Neural progenitor cell (in vitro differentiated cells): ENCODE measurements at regions not wholly inside any gene's neighbourhood (a gene's known extent, or its start where the extent isn't known, plus 50 kb on each side); places are given as distances from the start of the nearest gene placed in this dataset.

ENCODE experiments used
- DNase-seq: peaks from one replicate; pipeline ENCODE4 v3.0.0-alpha.2; 2016; ENCODE audit warnings: low spot score
- H2AFZ ChIP-seq: fragments of 200-600 bp; sonication (generic); replicated peaks from 2 replicates; pipeline ENCODE4 v1.6.1; 2016; ENCODE audit warnings: antibody characterized with exemption
- H3F3A ChIP-seq: fragments of 200-600 bp; sonication (generic); 2 replicates; pipeline ENCODE4 v1.6.1; 2016; ENCODE audit warnings: antibody characterized with exemption, low read depth
- H3K27ac ChIP-seq: fragments of 200-600 bp; sonication (generic); 2 replicates; pipeline ENCODE4 v1.5.1; 2016; ENCODE audit warnings: mild to moderate bottlenecking
- H3K27me3 ChIP-seq: fragments of 200-600 bp; sonication (generic); 2 replicates; pipeline ENCODE4 v1.6.1; 2016; ENCODE audit warnings: mild to moderate bottlenecking, moderate library complexity
- H3K36me3 ChIP-seq: fragments of 200-600 bp; sonication (generic); 2 replicates; pipeline ENCODE4 v1.5.1; 2016
- H3K4me1 ChIP-seq: fragments of 200-600 bp; sonication (generic); 2 replicates; pipeline ENCODE4 v1.6.1; 2016; ENCODE audit warnings: mixed run types
- H3K4me2 ChIP-seq: fragments of 200-600 bp; sonication (generic); 2 replicates; pipeline ENCODE4 v1.6.1; 2016
- H3K4me3 ChIP-seq: fragments of 200-600 bp; sonication (generic); 2 replicates; pipeline ENCODE4 v1.5.1; 2016
- H3K79me2 ChIP-seq: fragments of 200-600 bp; sonication (generic); 2 replicates; pipeline ENCODE4 v1.6.1; 2016; ENCODE audit warnings: low read depth
- H3K9ac ChIP-seq: fragments of 200-600 bp; sonication (generic); 2 replicates; pipeline ENCODE4 v1.6.1; 2016
- H3K9me3 ChIP-seq: fragments of 200-600 bp; sonication (generic); 2 replicates; pipeline ENCODE4 v1.5.1; 2016; ENCODE audit warnings: low read depth
- H4K20me1 ChIP-seq: fragments of 200-600 bp; sonication (generic); 2 replicates; pipeline ENCODE4 v1.6.1; 2016; ENCODE audit warnings: low read depth
- H3K27ac Mint-ChIP-seq: 3 replicates; pipeline ENCODE4 v1.8.0; 2021; ENCODE audit warnings: mixed read lengths
- H3K27me3 Mint-ChIP-seq: 2 replicates; pipeline ENCODE4 v1.8.0; 2022; ENCODE audit warnings: low read depth, mild to moderate bottlenecking, inconsistent platforms, moderate library complexity, mixed read lengths; ENCODE audit not compliant: insufficient read depth
- H3K36me3 Mint-ChIP-seq: 3 replicates; pipeline ENCODE4 v1.8.0; 2021; ENCODE audit warnings: mixed read lengths
- H3K4me1 Mint-ChIP-seq: 3 replicates; pipeline ENCODE4 v1.8.0; 2021; ENCODE audit warnings: mixed read lengths
- H3K4me3 Mint-ChIP-seq: 3 replicates; pipeline ENCODE4 v1.8.0; 2021; ENCODE audit warnings: mild to moderate bottlenecking, moderate library complexity, mixed read lengths
- H3K9me3 Mint-ChIP-seq: 3 replicates; pipeline ENCODE4 v1.8.0; 2020; ENCODE audit warnings: mixed read lengths
- CTCF ChIP-seq: fragments of 200-600 bp; sonication (generic); IDR thresholded peaks from 2 replicates; pipeline ENCODE4 v1.5.1; 2017; ENCODE audit warnings: antibody characterized with exemption, mild to moderate bottlenecking
- EZH2 ChIP-seq: fragments of 200-600 bp; sonication (generic); IDR thresholded peaks from 2 replicates; pipeline ENCODE4 v1.6.1; 2017; ENCODE audit warnings: antibody characterized with exemption, mild to moderate bottlenecking, moderate library complexity
- EZH2phosphoT487 ChIP-seq: fragments of 200-600 bp; sonication (generic); IDR thresholded peaks from 2 replicates; pipeline ENCODE4 v1.6.1; 2017; ENCODE audit warnings: antibody characterized with exemption

DNA sequence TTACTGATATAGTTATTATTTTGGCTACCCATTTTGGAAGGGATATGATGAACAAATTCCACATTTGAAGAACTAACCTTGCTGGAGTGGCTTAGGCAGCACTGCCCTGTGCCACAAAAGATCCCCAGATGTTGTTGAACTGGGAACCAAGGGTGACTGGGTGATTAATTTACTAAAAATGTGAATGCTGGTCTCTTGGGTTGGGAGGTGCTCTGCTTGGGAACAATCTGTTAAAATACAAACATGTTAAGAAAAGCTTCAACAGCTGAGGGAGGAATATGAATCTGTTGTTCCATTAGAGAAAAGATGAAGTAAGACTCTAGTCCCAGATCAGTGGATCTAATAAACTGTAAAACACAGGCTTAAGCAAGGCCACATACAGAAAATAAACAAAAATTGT, 1860.1 kb downstream of the SUCLG1 start:
- Histone ChIP-seq H3K27me3 (no peaks in the 10 kb centered on the region), H3K27ac (no peak overlapping the region), H3K4me2 (no peak overlapping the region), H3K4me1 (peaks cover 9% of the 10 kb centered on the region), H3K9ac (no peak overlapping the region), H3K36me3 (no peaks in the 10 kb centered on the region), H2AFZ (no peak overlapping the region), H4K20me1 (no peaks in the 10 kb centered on the region), H3K4me3 (no peak overlapping the region), H3F3A (no peaks in the 10 kb centered on the region), H3K79me2 (no peaks in the 10 kb centered on the region), H3K9me3 (no peaks in the 10 kb centered on the region)
- DNase-seq = no peak
- Mint-ChIP-seq H3K4me1 (no peaks in the 10 kb centered on the region), H3K27me3 (no peaks in the 10 kb centered on the region), H3K9me3 (peaks cover 3% of the 10 kb centered on the region), H3K4me3 (no peak overlapping the region), H3K36me3 (no peaks in the 10 kb centered on the region), H3K27ac (no peak overlapping the region)
- TF ChIP-seq CTCF (no peak), EZH2phosphoT487 (no peak), EZH2 (no peak)

DNA sequence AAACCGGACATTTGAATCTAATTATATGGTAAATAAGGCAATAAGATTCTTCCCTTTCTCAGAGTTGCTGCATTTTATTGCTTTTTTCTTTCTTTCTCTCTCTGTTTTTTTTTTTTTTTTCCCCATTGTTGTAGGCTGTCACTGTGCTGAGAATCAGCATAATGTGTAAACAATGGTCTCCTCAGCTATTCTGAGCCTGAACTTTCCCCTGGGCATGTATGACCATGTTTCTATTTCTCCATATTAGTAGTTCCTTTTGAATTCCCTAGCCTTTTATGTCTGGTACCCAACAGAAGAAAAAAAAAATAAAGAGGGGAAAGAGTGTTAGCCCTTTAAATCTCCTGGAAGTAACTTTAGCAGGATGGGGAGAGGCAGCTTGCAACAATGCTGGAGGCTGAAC, 1862.5 kb downstream of the SUCLG1 start:
- no peak overlapping the region for H3K4me2 ChIP-seq
- no peaks in the 10 kb centered on the region for H3K79me2 ChIP-seq
- no peak overlapping the region for H3K4me3 ChIP-seq
- no peak overlapping the region for H3K4me3 Mint-ChIP-seq
- no peaks in the 10 kb centered on the region for H3K36me3 Mint-ChIP-seq
- H3K27me3 ChIP-seq = no peaks in the 10 kb centered on the region
- H3K9me3 ChIP-seq = no peaks in the 10 kb centered on the region
- no peaks in the 10 kb centered on the region for H4K20me1 ChIP-seq
- no peaks in the 10 kb centered on the region for H3K27me3 Mint-ChIP-seq
- no peak overlapping the region for H3K27ac ChIP-seq
- no peaks in the 10 kb centered on the region for H3K36me3 ChIP-seq
- H3K9ac ChIP-seq = no peak overlapping the region
- no peak overlapping the region for H3K27ac Mint-ChIP-seq
- no peaks in the 10 kb centered on the region for H3F3A ChIP-seq
- peaks cover 9% of the 10 kb centered on the region for H3K4me1 ChIP-seq
- peaks cover 3% of the 10 kb centered on the region for H3K9me3 Mint-ChIP-seq
- H3K4me1 Mint-ChIP-seq = no peaks in the 10 kb centered on the region
- no peak for DNase-seq
- no peak for TF ChIP-seq EZH2phosphoT487
- no peak overlapping the region for H2AFZ ChIP-seq

- no peak for DNase-seq
- no peak overlapping the region for H3K27ac Mint-ChIP-seq
- H3K27ac ChIP-seq = no peak overlapping the region
- no peak overlapping the region for H3K9ac ChIP-seq
- no peaks in the 10 kb centered on the region for H3F3A ChIP-seq
- no peak overlapping the region for H3K4me3 ChIP-seq
- H3K27me3 Mint-ChIP-seq = no peaks in the 10 kb centered on the region
- no peaks in the 10 kb centered on the region for H3K79me2 ChIP-seq
- no peaks in the 10 kb centered on the region for H3K9me3 ChIP-seq
- no peak overlapping the region for H2AFZ ChIP-seq
- H3K9me3 Mint-ChIP-seq = peaks cover 3% of the 10 kb centered on the region
- H3K4me1 ChIP-seq = peaks cover 5% of the 10 kb centered on the region
- no peak for TF ChIP-seq EZH2
- TF ChIP-seq EZH2phosphoT487 = no peak
- no peak for TF ChIP-seq CTCF
- H3K4me2 ChIP-seq = no peak overlapping the region
- no peaks in the 10 kb centered on the region for H3K4me1 Mint-ChIP-seq
- no peaks in the 10 kb centered on the region for H4K20me1 ChIP-seq
- no peaks in the 10 kb centered on the region for H3K36me3 ChIP-seq
- no peak overlapping the region for H3K4me3 Mint-ChIP-seq
- H3K27me3 ChIP-seq = no peaks in the 10 kb centered on the region
- H3K36me3 Mint-ChIP-seq = no peaks in the 10 kb centered on the region
These were observed 1867.4 kb downstream of the SUCLG1 start for GRCh38 chr2:82591718-82592117.

- H3K27me3 Mint-ChIP-seq = no peaks in the 10 kb centered on the region
- Histone ChIP-seq H3K36me3 (no peaks in the 10 kb centered on the region), H2AFZ (no peak overlapping the region), H3K9me3 (no peaks in the 10 kb centered on the region), H3K27me3 (no peaks in the 10 kb centered on the region), H3K4me1 (no peaks in the 10 kb centered on the region), H4K20me1 (no peaks in the 10 kb centered on the region), H3K27ac (no peak overlapping the region), H3K79me2 (no peaks in the 10 kb centered on the region), H3F3A (no peaks in the 10 kb centered on the region), H3K4me3 (no peak overlapping the region), H3K4me2 (no peak overlapping the region), H3K9ac (no peak overlapping the region)
- H3K9me3 Mint-ChIP-seq = peaks cover 5% of the 10 kb centered on the region
- H3K27ac Mint-ChIP-seq = no peak overlapping the region
- no peaks in the 10 kb centered on the region for H3K36me3 Mint-ChIP-seq
- DNase-seq = no peak
- no peaks in the 10 kb centered on the region for H3K4me1 Mint-ChIP-seq
- no peak overlapping the region for H3K4me3 Mint-ChIP-seq
- TF ChIP-seq EZH2phosphoT487 (no peak), EZH2 (no peak), CTCF (no peak)
These were observed 1882.4 kb downstream of the SUCLG1 start for GRCh38 chr2:82576656-82577055.
